K562 (cell line): ENCODE measurements at regions not wholly inside any gene's neighbourhood (a gene's known extent, or its start where the extent isn't known, plus 50 kb on each side); places are given as distances from the start of the nearest gene placed in this dataset.

Experiments
- ATAC-seq: fragments of 200-7000 bp; cut with Tn5 transposase; 3 replicates; pipeline ENCODE4 v1.9.1; 2020; ENCODE audit warnings: moderate library complexity
- BruUV-seq: library from RNA; stranded (reverse); fragments of 400-500 nt; replicated peaks from 2 replicates; lab custom pipeline; 2021; lab: Mats Ljungman, UMichigan
- CTCF ChIA-PET: fragments of 300-600 bp; formaldehyde crosslinking; extraction: SDS; loops from one replicate; lab custom pipeline; 2021; ENCODE audit warnings: low intra/inter-chr PET ratio; lab: Yijun Ruan, JAX
- POLR2A ChIA-PET: fragments of 300-600, 350-650 bp; sonication (Branson Sonifier 250); formaldehyde crosslinking; extraction: SDS; loops from one replicate; lab custom pipeline; 2021; ENCODE audit warnings: antibody characterized with exemption, inconsistent platforms; lab: Yijun Ruan, JAX
- DNase-seq, 4 experiments: peaks; one replicate each; pipeline versions ENCODE4 v3.0.0 to v3.0.0-alpha.2; 2011 to 2018; ENCODE audit warnings: low spot score in 3 of 4, mixed read lengths in 3 of 4; ENCODE audit errors: extremely low read depth in 1 of 4
- FAIRE-seq: peaks from 2 replicates; lab custom pipeline; 2011; peaks lifted over from hg19 to GRCh38; lab: Jason Lieb, UNC
- H2AFZ ChIP-seq: 2 replicates; pipeline ENCODE4 v1.6.0; 2011; ENCODE audit warnings: low read depth, low read length, control low read depth, inconsistent platforms
- H3K27ac ChIP-seq: fragments of 200-600 bp; 3 replicates; pipeline ENCODE4 v1.8.0; 2011; ENCODE audit warnings: low read depth, mild to moderate bottlenecking, control low read depth, inconsistent platforms, low read length, moderate library complexity, mixed read lengths; ENCODE audit errors: extremely low read depth
- H3K27me3 ChIP-seq, 2 experiments: fragments of 300-600 bp in 1 of 2; 2 replicates in 1 of 2; 3 replicates in 1 of 2; pipeline versions ENCODE4 v1.6.0 to v1.8.0; 2011; ENCODE audit warnings: inconsistent platforms in 2 of 2, low read length in 2 of 2, mild to moderate bottlenecking in 1 of 2, mixed read lengths in 1 of 2, moderate library complexity in 1 of 2; ENCODE audit not compliant: control insufficient read depth in 2 of 2, insufficient read depth in 2 of 2
- H3K36me3 ChIP-seq: fragments of 300-600 bp; 3 replicates; pipeline ENCODE4 v1.8.0; 2011; ENCODE audit warnings: mild to moderate bottlenecking, low read length, inconsistent platforms; ENCODE audit not compliant: control insufficient read depth, insufficient read depth
- H3K4me1 ChIP-seq, 2 experiments: fragments of 200-600 bp in 1 of 2; replicated peaks in 1 of 2; 2 replicates in 1 of 2; 3 replicates in 1 of 2; pipeline versions ENCODE4 v1.5.1 to v1.8.0; 2011; ENCODE audit warnings: inconsistent platforms in 2 of 2, low read length in 2 of 2, mild to moderate bottlenecking in 1 of 2, mixed read lengths in 1 of 2, moderate library complexity in 1 of 2; ENCODE audit not compliant: control insufficient read depth in 2 of 2, insufficient read depth in 2 of 2
- H3K4me2 ChIP-seq: 2 replicates; pipeline ENCODE4 v1.6.1; 2011; ENCODE audit warnings: low read length, control low read depth, inconsistent platforms, mixed read lengths; ENCODE audit not compliant: insufficient read depth
- H3K4me3 ChIP-seq: fragments of 200-600 bp; sonication (generic), shearing (Covaris generic); 2 replicates; pipeline ENCODE4 v1.5.1; 2016; ENCODE audit warnings: control low read depth, inconsistent platforms
- H3K79me2 ChIP-seq: fragments of 200-600 bp; 3 replicates; pipeline ENCODE4 v1.8.0; 2011; ENCODE audit warnings: low read length, inconsistent platforms; ENCODE audit not compliant: control insufficient read depth, insufficient read depth
- H3K9ac ChIP-seq, 2 experiments: 2 replicates each; pipeline versions ENCODE4 v1.6.0 to v1.6.1; 2011; ENCODE audit warnings: low read depth in 2 of 2, low read length in 2 of 2, control low read depth in 1 of 2, inconsistent platforms in 1 of 2, mild to moderate bottlenecking in 1 of 2, mixed read lengths in 1 of 2; ENCODE audit not compliant: insufficient read depth in 1 of 2
- H3K9me1 ChIP-seq: one replicate; pipeline ENCODE4 v1.6.0; 2011; ENCODE audit warnings: inconsistent platforms, mild to moderate bottlenecking, low read length, moderate library complexity; ENCODE audit not compliant: control insufficient read depth, insufficient read depth
- H3K9me3 ChIP-seq: replicated peaks from 2 replicates; pipeline ENCODE4 v1.5.1; 2011; ENCODE audit warnings: low read depth, low read length, inconsistent platforms; ENCODE audit not compliant: control insufficient read depth, insufficient read depth
- H4K20me1 ChIP-seq: replicated peaks from 2 replicates; pipeline ENCODE4 v1.6.1; 2011; ENCODE audit warnings: low read length, inconsistent platforms, mixed read lengths; ENCODE audit not compliant: control insufficient read depth, insufficient read depth
- CBFB ChIP-seq: sonication (generic); formaldehyde crosslinking; IDR thresholded peaks from 2 replicates; pipeline ENCODE4 v1.4.0; 2020; ENCODE audit warnings: mild to moderate bottlenecking, missing genetic modification reagents
- CREM ChIP-seq: IDR thresholded peaks from 2 replicates; pipeline ENCODE4 v1.6.1; 2014; ENCODE audit warnings: antibody characterized with exemption, low read depth
- CTBP1 ChIP-seq: fragments of 450-650 bp; IDR thresholded peaks from 2 replicates; pipeline ENCODE4 v1.6.1; 2016; ENCODE audit warnings: borderline replicate concordance
- FOXJ3 ChIP-seq: sonication (generic); formaldehyde crosslinking; IDR thresholded peaks from 2 replicates; pipeline ENCODE4 v1.4.0; 2020; ENCODE audit warnings: mild to moderate bottlenecking, missing genetic modification reagents
- GTF2F1 ChIP-seq: IDR thresholded peaks from 2 replicates; pipeline ENCODE4 v1.6.1; 2011; ENCODE audit warnings: low read depth, low read length, improper control_type of control experiment
- KLF16 ChIP-seq: IDR thresholded peaks from 2 replicates; pipeline ENCODE4 v1.6.1; 2016; ENCODE audit warnings: antibody characterized with exemption
- NFRKB ChIP-seq: fragments of 450-650 bp; IDR thresholded peaks from 2 replicates; pipeline ENCODE4 v1.6.1; 2016; ENCODE audit warnings: low read depth
- WGBS: fragments of 100-300 bp; shearing (Covaris generic); methylation state at CpG from one replicate; pipeline ENCODE4 v1.1.6; 2016; ENCODE audit warnings: low coverage, mixed read lengths; ENCODE audit not compliant: insufficient coverage; ENCODE audit errors: missing lambda C conversion rate; 5-methylcytosine and 5-hydroxymethylcytosine counted together
- in situ Hi-C: fragments of 300-500 bp; cut with MboI; formaldehyde crosslinking; loops from 4 replicates; pipeline ENCODE4 v1.15.0; 2018; ENCODE audit warnings: inconsistent platforms, mixed read lengths
- intact Hi-C: fragments of 100-400 bp; cut with micrococcal nuclease; formaldehyde crosslinking; loops from 2 replicates; pipeline ENCODE4 v1.14.2; 2022
- TF ChIP-seq, protein P1 (sequence below), 2 experiments: fragments of 250-450 bp in 1 of 2; fragments of 450-650 bp in 1 of 2; sonication (Bioruptor Pico) in 1 of 2; IDR thresholded peaks; 2 replicates each; pipeline versions ENCODE4 v1.6.1 to v1.8.0; 2016 to 2021; ENCODE audit warnings: mild to moderate bottlenecking in 2 of 2, moderate library complexity in 2 of 2, missing compliant biosample characterization in 1 of 2, missing genetic modification characterization in 1 of 2

DNA sequence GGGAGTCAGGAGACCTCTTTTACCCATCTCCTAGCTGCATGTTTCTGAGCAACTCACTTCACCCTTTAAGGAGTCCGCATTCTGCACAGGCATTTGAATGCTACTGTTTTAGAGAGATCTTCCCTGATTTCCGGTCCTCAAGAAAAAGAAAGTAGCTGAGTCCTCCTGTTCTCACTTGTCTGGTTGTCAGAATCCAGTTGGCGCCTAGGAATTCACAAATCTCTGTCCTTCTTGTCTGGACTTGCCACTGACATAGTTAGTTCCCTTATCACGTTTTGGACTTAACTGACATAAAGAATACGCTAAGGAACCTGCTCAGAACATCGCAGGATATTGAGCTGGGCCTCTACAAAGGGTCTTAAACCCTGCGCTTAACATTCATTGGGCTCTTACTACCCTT is 61.3 kb upstream of the OR5P2 start:
- Histone ChIP-seq H3K27ac (no peak overlapping the region), H3K4me2 (no peak overlapping the region), H4K20me1 (no peaks in the 10 kb centered on the region), H2AFZ (no peak overlapping the region), H3K79me2 (no peaks in the 10 kb centered on the region), H3K27me3 (no peaks in the 10 kb centered on the region), H3K4me1 (no peaks in the 10 kb centered on the region; a peak in 1 of 5 replicates), H3K9ac (no peak overlapping the region), H3K9me3 (no peaks in the 10 kb centered on the region), H3K9me1 (no peaks in the 10 kb centered on the region), H3K36me3 (no peaks in the 10 kb centered on the region)
- 3% methylated on average over 7 of the region's 7 CpGs for WGBS
- ATAC-seq (no peak), DNase-seq (no peak), FAIRE-seq (no peak)
- in situ Hi-C loops, result no loop called here
- BruUV-seq, result no TSS peak
- CTCF ChIA-PET, result no interaction called here
- TF ChIP-seq, protein P1, sequence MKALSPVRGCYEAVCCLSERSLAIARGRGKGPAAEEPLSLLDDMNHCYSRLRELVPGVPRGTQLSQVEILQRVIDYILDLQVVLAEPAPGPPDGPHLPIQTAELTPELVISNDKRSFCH (CRISPR knock-in tag; IDR thresholded peaks at IDR 0.05), result no peak
- TF ChIP-seq, protein P1 (tag; IDR thresholded peaks at IDR 0.05), result no peak
- TF ChIP-seq FOXJ3 (CRISPR knock-in tag), result no peak
- TF ChIP-seq NFRKB, result no peak
- TF ChIP-seq CTBP1, result no peak
- no peak for TF ChIP-seq KLF16
- TF ChIP-seq GTF2F1, result no peak
- TF ChIP-seq CBFB (CRISPR knock-in tag), result no peak
- no peak for TF ChIP-seq CREM
- TF ChIP-seq, all 486 proteins: peak for 0
- no peak overlapping the region for H3K4me3 ChIP-seq
- intact Hi-C loops, result no loop called here
- POLR2A ChIA-PET, result no interaction called here
